ENCODE measurements at regions not wholly inside any gene's neighbourhood (a gene's known extent, or its start where the extent isn't known, plus 50 kb on each side); places are given as distances from the start of the nearest gene placed in this dataset.

GRCh38 chr9:89234205-89235067 lies 55.8 kb upstream of the SHC3 start:
- no peak for TF ChIP-seq CTCF (IDR thresholded peaks at IDR 0.05)
- Histone ChIP-seq H3K4me1 (no peaks in the 10 kb centered on the region), H3K9me3 (no peaks in the 10 kb centered on the region), H3K27ac (no peak overlapping the region), H3K4me3 (peak overlapping the region; percentile 28), H3K27me3 (ENCODE audit: insufficient read depth in 3 of 3, low read length in 2 of 3) (no peaks in the 10 kb centered on the region), H3K36me3 (ENCODE audit: insufficient read depth in 1 of 2, low read depth in 1 of 2) (no peaks in the 10 kb centered on the region)
- 16 to 22% (median 17%) methylated on average over 42 of the region's 42 CpGs for WGBS, 3 donors
- DNase-seq: peak in 1 of 2 donors; percentile 15
- peak in 2 of 4 donors; percentile 65 to 70 for ATAC-seq
- intact Hi-C loops (cut with DNase I): no loop called here

- TF ChIP-seq CTCF (IDR thresholded peaks at IDR 0.05): no peak
- ATAC-seq: no peak
- H3K27ac ChIP-seq: no peak overlapping the region
These were observed 58.4 kb upstream of the SHC3 start for GRCh38 chr9:89236955-89237573.

GRCh38 chr9:89238424-89238823 lies 59.8 kb upstream of the SHC3 start:
- intact Hi-C loops (cut with DNase I): no loop called here
- no peaks in the 10 kb centered on the region for H3K9me3 ChIP-seq
- ATAC-seq: no peak
- no peaks in the 10 kb centered on the region for H3K27me3 ChIP-seq (ENCODE audit: insufficient read depth in 3 of 3, low read length in 2 of 3)
- TF ChIP-seq CTCF (IDR thresholded peaks at IDR 0.05): no peak
- H3K36me3 ChIP-seq (ENCODE audit: insufficient read depth in 1 of 2, low read depth in 1 of 2): no peaks in the 10 kb centered on the region
- no peak for DNase-seq
- H3K27ac ChIP-seq: no peak overlapping the region
- 77 to 88% (median 87%) methylated on average over 3 of the region's 3 CpGs for WGBS, 3 donors
- no peak overlapping the region for H3K4me3 ChIP-seq
- H3K4me1 ChIP-seq: no peaks in the 10 kb centered on the region

More at GRCh38 chr9:89236955-89237573, 58.4 kb upstream of the SHC3 start:
- DNase-seq: no peak
- WGBS, 3 donors: 70 to 78% (median 76%) methylated on average over 6 of the region's 6 CpGs
- Histone ChIP-seq H3K27me3 (ENCODE audit: insufficient read depth in 3 of 3, low read length in 2 of 3) (no peaks in the 10 kb centered on the region), H3K36me3 (ENCODE audit: insufficient read depth in 1 of 2, low read depth in 1 of 2) (no peaks in the 10 kb centered on the region), H3K4me3 (no peak overlapping the region), H3K4me1 (no peaks in the 10 kb centered on the region), H3K9me3 (no peaks in the 10 kb centered on the region)
- intact Hi-C loops (cut with DNase I): no loop called here

- Histone ChIP-seq H3K27ac (no peak overlapping the region), H3K27me3 (ENCODE audit: insufficient read depth in 3 of 3, low read length in 2 of 3) (no peaks in the 10 kb centered on the region), H3K9me3 (no peaks in the 10 kb centered on the region), H3K4me1 (no peaks in the 10 kb centered on the region), H3K4me3 (no peak overlapping the region), H3K36me3 (ENCODE audit: insufficient read depth in 1 of 2, low read depth in 1 of 2) (no peaks in the 10 kb centered on the region)
- TF ChIP-seq CTCF (IDR thresholded peaks at IDR 0.05): no peak
- ATAC-seq: no peak
- WGBS, 3 donors: 75 to 79% (median 77%) methylated on average over 8 of the region's 8 CpGs
- intact Hi-C loops (cut with DNase I): no loop called here
- DNase-seq: no peak
These were observed 64.9 kb upstream of the SHC3 start for GRCh38 chr9:89243296-89244061.
